Caco-2 (cell line): ENCODE measurements at regions not wholly inside any gene's neighbourhood (a gene's known extent, or its start where the extent isn't known, plus 50 kb on each side); places are given as distances from the start of the nearest gene placed in this dataset.

Experiments used
- BruUV-seq: library from RNA; stranded (reverse); fragments of 400-500 nt; replicated peaks from 2 replicates; lab custom pipeline; 2021; lab: Mats Ljungman, UMichigan
- CTCF ChIA-PET: fragments of 300-600 bp; sonication (Branson Sonifier 250); formaldehyde crosslinking; loops from one replicate; lab custom pipeline; 2022; ENCODE audit warnings: antibody characterized with exemption; lab: Charles Lee
- POLR2A ChIA-PET: fragments of 300-600 bp; sonication (Branson Sonifier 250); formaldehyde crosslinking; loops from one replicate; lab custom pipeline; 2022; ENCODE audit warnings: antibody characterized with exemption; lab: Charles Lee
- DNase-seq, 2 experiments: peaks; one replicate each; pipeline versions ENCODE4 v3.0.0 to v3.0.0-alpha.2; 2020 to 2022
- H3K27me3 ChIP-seq: replicated peaks from 2 replicates; pipeline ENCODE4 v1.6.0; 2011; ENCODE audit warnings: low read length; ENCODE audit not compliant: control insufficient read depth, insufficient read depth
- H3K36me3 ChIP-seq: 2 replicates; pipeline ENCODE4 v1.5.1; 2011; ENCODE audit warnings: low read length; ENCODE audit not compliant: control insufficient read depth, insufficient read depth
- H3K4me1 ChIP-seq: fragments of 250-450 bp; sonication (Bioruptor Pico); 2 replicates; pipeline ENCODE4 v1.5.1; 2020; ENCODE audit warnings: mild to moderate bottlenecking
- H3K4me3 ChIP-seq: 2 replicates; pipeline ENCODE4 v1.5.1; 2011; ENCODE audit warnings: low read depth, mild to moderate bottlenecking, control low read depth, low read length
- H3K9me3 ChIP-seq: fragments of 250-450 bp; sonication (Bioruptor Pico); 2 replicates; pipeline ENCODE4 v1.5.1; 2020; ENCODE audit warnings: mild to moderate bottlenecking, moderate library complexity
- H3K27ac Mint-ChIP-seq: one replicate; pipeline ENCODE4 v1.8.0; 2022; ENCODE audit warnings: mixed read lengths; ENCODE audit not compliant: unreplicated experiment
- H3K27me3 Mint-ChIP-seq: one replicate; pipeline ENCODE4 v1.8.0; 2022; ENCODE audit warnings: mixed read lengths; ENCODE audit not compliant: insufficient read depth, unreplicated experiment
- H3K36me3 Mint-ChIP-seq: one replicate; pipeline ENCODE4 v1.8.0; 2022; ENCODE audit warnings: mild to moderate bottlenecking, mixed read lengths; ENCODE audit not compliant: insufficient read depth, unreplicated experiment
- H3K4me1 Mint-ChIP-seq: one replicate; pipeline ENCODE4 v1.8.0; 2022; ENCODE audit warnings: low read depth, mixed read lengths; ENCODE audit not compliant: unreplicated experiment
- H3K4me3 Mint-ChIP-seq: one replicate; pipeline ENCODE4 v1.8.0; 2022; ENCODE audit warnings: mild to moderate bottlenecking, moderate library complexity, mixed read lengths; ENCODE audit not compliant: unreplicated experiment
- H3K9me3 Mint-ChIP-seq: one replicate; pipeline ENCODE4 v1.8.0; 2022; ENCODE audit warnings: mixed read lengths; ENCODE audit not compliant: unreplicated experiment
- intact Hi-C: fragments of 100-400 bp; cut with micrococcal nuclease; formaldehyde crosslinking; loops from one replicate; pipeline ENCODE4 v1.10.0; 2022; ENCODE audit not compliant: unreplicated experiment
- TF ChIP-seq, protein P1 (sequence below), 2 experiments: fragments of 200-600 bp in 1 of 2; IDR thresholded peaks; 1 replicate in 1 of 2; 2 replicates in 1 of 2; pipeline versions ENCODE4 v1.5.1 to v1.8.0; 2011 to 2022; ENCODE audit warnings: antibody characterized with exemption in 1 of 2, control low read depth in 1 of 2, inconsistent platforms in 1 of 2, low read depth in 1 of 2, low read length in 1 of 2, mild to moderate bottlenecking in 1 of 2, moderate library complexity in 1 of 2; ENCODE audit not compliant: insufficient read depth in 1 of 2, severe bottlenecking in 1 of 2, unreplicated experiment in 1 of 2

GRCh38 chr7:69433081-69433480, 165.2 kb upstream of the AUTS2 start:
- no TSS peak for BruUV-seq
- no peaks in the 10 kb centered on the region for H3K4me1 ChIP-seq
- Mint-ChIP-seq H3K36me3 (no peaks in the 10 kb centered on the region), H3K27ac (no peak overlapping the region), H3K4me3 (no peak overlapping the region), H3K4me1 (no peaks in the 10 kb centered on the region), H3K9me3 (peaks cover 18% of the 10 kb centered on the region), H3K27me3 (no peaks in the 10 kb centered on the region)
- ChIA-PET CTCF (no interaction called here), POLR2A (no interaction called here)
- intact Hi-C loops: no loop called here
- TF ChIP-seq, protein P1, sequence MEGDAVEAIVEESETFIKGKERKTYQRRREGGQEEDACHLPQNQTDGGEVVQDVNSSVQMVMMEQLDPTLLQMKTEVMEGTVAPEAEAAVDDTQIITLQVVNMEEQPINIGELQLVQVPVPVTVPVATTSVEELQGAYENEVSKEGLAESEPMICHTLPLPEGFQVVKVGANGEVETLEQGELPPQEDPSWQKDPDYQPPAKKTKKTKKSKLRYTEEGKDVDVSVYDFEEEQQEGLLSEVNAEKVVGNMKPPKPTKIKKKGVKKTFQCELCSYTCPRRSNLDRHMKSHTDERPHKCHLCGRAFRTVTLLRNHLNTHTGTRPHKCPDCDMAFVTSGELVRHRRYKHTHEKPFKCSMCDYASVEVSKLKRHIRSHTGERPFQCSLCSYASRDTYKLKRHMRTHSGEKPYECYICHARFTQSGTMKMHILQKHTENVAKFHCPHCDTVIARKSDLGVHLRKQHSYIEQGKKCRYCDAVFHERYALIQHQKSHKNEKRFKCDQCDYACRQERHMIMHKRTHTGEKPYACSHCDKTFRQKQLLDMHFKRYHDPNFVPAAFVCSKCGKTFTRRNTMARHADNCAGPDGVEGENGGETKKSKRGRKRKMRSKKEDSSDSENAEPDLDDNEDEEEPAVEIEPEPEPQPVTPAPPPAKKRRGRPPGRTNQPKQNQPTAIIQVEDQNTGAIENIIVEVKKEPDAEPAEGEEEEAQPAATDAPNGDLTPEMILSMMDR (IDR thresholded peaks at IDR 0.05; ENCODE audit: insufficient read depth in 1 of 2, low read depth in 1 of 2, low read length in 1 of 2, severe bottlenecking in 1 of 2, unreplicated experiment in 1 of 2): no peak
- H3K4me3 ChIP-seq: no peak overlapping the region
- no peaks in the 10 kb centered on the region for H3K27me3 ChIP-seq
- no peaks in the 10 kb centered on the region; the same call in 1 of the 2 replicates for H3K9me3 ChIP-seq
- no peaks in the 10 kb centered on the region for H3K36me3 ChIP-seq
- DNase-seq: no peak

- Mint-ChIP-seq H3K27me3 (no peaks in the 10 kb centered on the region), H3K9me3 (peaks cover 23% of the 10 kb centered on the region), H3K27ac (no peak overlapping the region), H3K4me1 (no peaks in the 10 kb centered on the region), H3K36me3 (no peaks in the 10 kb centered on the region), H3K4me3 (no peak overlapping the region)
- ChIA-PET POLR2A (no interaction called here), CTCF (no interaction called here)
- intact Hi-C loops: no loop called here
- H3K27me3 ChIP-seq: no peaks in the 10 kb centered on the region
- H3K4me3 ChIP-seq: no peak overlapping the region
- H3K36me3 ChIP-seq: no peaks in the 10 kb centered on the region
- no peak for DNase-seq
- TF ChIP-seq, protein P1 (IDR thresholded peaks at IDR 0.05; ENCODE audit: insufficient read depth in 1 of 2, low read depth in 1 of 2, low read length in 1 of 2, severe bottlenecking in 1 of 2, unreplicated experiment in 1 of 2): no peak
- BruUV-seq: no TSS peak
- H3K4me1 ChIP-seq: no peaks in the 10 kb centered on the region
- H3K9me3 ChIP-seq: no peaks in the 10 kb centered on the region
These were observed 163.9 kb upstream of the AUTS2 start for GRCh38 chr7:69434398-69434815.

- Mint-ChIP-seq H3K4me1 (no peaks in the 10 kb centered on the region), H3K9me3 (peaks cover 32% of the 10 kb centered on the region), H3K27ac (no peak overlapping the region), H3K36me3 (no peaks in the 10 kb centered on the region), H3K27me3 (no peaks in the 10 kb centered on the region), H3K4me3 (no peak overlapping the region)
- H3K27me3 ChIP-seq: no peaks in the 10 kb centered on the region
- CTCF ChIA-PET: no interaction called here
- BruUV-seq: no TSS peak
- H3K4me1 ChIP-seq: no peaks in the 10 kb centered on the region
- POLR2A ChIA-PET: no interaction called here
- H3K4me3 ChIP-seq: no peak overlapping the region
- TF ChIP-seq, protein P1 (IDR thresholded peaks at IDR 0.05; ENCODE audit: insufficient read depth in 1 of 2, low read depth in 1 of 2, low read length in 1 of 2, severe bottlenecking in 1 of 2, unreplicated experiment in 1 of 2): no peak
- no peaks in the 10 kb centered on the region for H3K36me3 ChIP-seq
- H3K9me3 ChIP-seq: no peaks in the 10 kb centered on the region
- DNase-seq: no peak
- intact Hi-C loops: no loop called here
These were observed 162.6 kb upstream of the AUTS2 start for GRCh38 chr7:69435711-69436110.
